ENCODE measurements at regions not wholly inside any gene's neighbourhood (a gene's known extent, or its start where the extent isn't known, plus 50 kb on each side); places are given as distances from the start of the nearest gene placed in this dataset.

DNA sequence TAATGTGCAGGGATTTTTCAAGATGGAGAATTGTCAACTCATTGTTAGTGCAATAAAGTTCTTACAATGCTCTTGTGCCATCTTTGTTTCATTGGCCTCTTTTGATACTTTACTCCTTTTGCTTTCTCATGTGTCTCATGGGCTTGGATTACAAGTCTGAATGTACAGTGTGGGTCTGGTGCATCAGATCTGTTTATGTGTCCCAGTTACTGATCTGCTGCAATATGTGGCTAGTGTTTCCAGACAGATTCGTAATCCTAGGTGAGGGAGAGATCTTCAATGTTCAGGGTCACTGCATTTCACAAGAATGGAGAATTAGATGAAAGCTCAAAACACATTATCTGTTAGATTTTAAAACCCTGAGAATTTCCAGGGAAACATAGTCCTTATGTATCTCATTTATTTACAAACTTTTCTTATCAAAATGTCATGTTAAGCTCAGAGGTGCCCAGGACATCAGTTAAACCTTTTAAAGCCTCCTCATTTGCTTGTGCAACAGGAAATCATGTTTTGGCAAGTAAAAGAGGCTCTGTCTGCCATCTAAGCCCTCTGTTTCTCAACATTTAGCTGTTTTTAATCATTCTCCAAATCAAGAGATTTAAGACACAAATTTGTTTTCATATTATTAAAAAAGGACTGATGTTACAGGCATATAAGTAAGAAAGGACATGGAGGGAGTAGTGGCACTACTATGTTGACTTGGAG, 108.1 kb downstream of the NUP35 start:
- TF ChIP-seq EZH2 (IDR thresholded peaks at IDR 0.05; ENCODE audit: insufficient read depth, poor library complexity, severe bottlenecking), result no peak
- no peak for TF ChIP-seq EZH2phosphoT487 (IDR thresholded peaks at IDR 0.05; ENCODE audit: insufficient read depth, low read depth)

Data from GM23248 (cell line).